Parathyroid adenoma (tissue), 2 donors: ENCODE measurements at regions not wholly inside any gene's neighbourhood (a gene's known extent, or its start where the extent isn't known, plus 50 kb on each side); places are given as distances from the start of the nearest gene placed in this dataset.

Source experiments
- H2AFZ ChIP-seq: fragments of 300-600 bp; sonication (generic); one replicate; pipeline ENCODE4 v1.7.0; 2017; ENCODE audit warnings: antibody characterized with exemption, mild to moderate bottlenecking
- H3K27ac ChIP-seq: fragments of 300-600 bp; sonication (generic); one replicate; pipeline ENCODE4 v1.7.0; 2017
- H3K27me3 ChIP-seq: fragments of 300-600 bp; sonication (generic); one replicate; pipeline ENCODE4 v1.7.0; 2017; ENCODE audit warnings: low read length; ENCODE audit not compliant: control insufficient read depth, insufficient read depth
- H3K36me3 ChIP-seq: fragments of 300-600 bp; sonication (generic); one replicate; pipeline ENCODE4 v1.7.0; 2017; ENCODE audit warnings: low read length; ENCODE audit not compliant: control insufficient read depth, insufficient read depth
- H3K4me1 ChIP-seq: fragments of 300-600 bp; sonication (generic); one replicate; pipeline ENCODE4 v1.7.0; 2017; ENCODE audit warnings: control low read depth
- H3K4me2 ChIP-seq: fragments of 300-600 bp; sonication (generic); one replicate; pipeline ENCODE4 v1.7.0; 2017; ENCODE audit warnings: low read length
- H3K4me3 ChIP-seq: fragments of 300-600 bp; sonication (generic); one replicate; pipeline ENCODE4 v1.7.0; 2017; ENCODE audit warnings: low read depth, low read length
- H3K79me2 ChIP-seq: fragments of 300-600 bp; sonication (generic); one replicate; pipeline ENCODE4 v1.7.0; 2017; ENCODE audit warnings: control low read depth
- H3K9ac ChIP-seq: fragments of 300-600 bp; sonication (generic); one replicate; pipeline ENCODE4 v1.7.0; 2017; ENCODE audit warnings: mild to moderate bottlenecking
- H3K9me3 ChIP-seq: fragments of 300-600 bp; sonication (generic); one replicate; pipeline ENCODE4 v1.7.0; 2017; ENCODE audit warnings: low read length; ENCODE audit not compliant: control insufficient read depth
- TF ChIP-seq, protein P1 (sequence below): fragments of 300-600 bp; sonication (generic); IDR thresholded peaks from one replicate; pipeline ENCODE4 v1.7.0; 2017; ENCODE audit warnings: antibody characterized with exemption, mild to moderate bottlenecking
- donor health status: primary hyperparathyroidism.

DNA sequence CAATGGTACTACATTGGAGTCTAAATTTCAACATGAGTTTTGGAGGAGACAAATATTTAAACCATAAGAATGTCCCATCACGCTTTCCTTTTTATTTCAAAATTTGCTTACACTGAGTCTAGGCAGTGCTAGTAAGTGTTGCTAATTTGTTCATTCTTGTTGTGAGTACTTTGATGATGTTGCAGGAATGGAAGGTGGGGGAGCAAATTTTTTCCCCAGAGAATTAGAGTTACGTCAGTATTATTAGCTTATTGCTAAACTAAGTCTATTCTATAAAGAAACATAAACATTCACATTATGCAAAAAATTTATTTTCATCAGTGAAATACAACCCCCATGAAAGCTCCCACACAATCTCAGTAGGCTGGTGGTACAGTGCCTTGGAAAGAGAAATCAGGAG lies 88.0 kb downstream of the BLID start:
- Histone ChIP-seq H3K79me2 (no peaks in the 10 kb centered on the region), H3K4me3 (no peak overlapping the region), H3K4me2 (no peak overlapping the region), H3K9me3 (no peaks in the 10 kb centered on the region), H3K36me3 (no peaks in the 10 kb centered on the region), H3K27me3 (no peaks in the 10 kb centered on the region), H2AFZ (no peak overlapping the region), H3K4me1 (no peaks in the 10 kb centered on the region), H3K9ac (no peak overlapping the region), H3K27ac (no peak overlapping the region)
- TF ChIP-seq, protein P1, sequence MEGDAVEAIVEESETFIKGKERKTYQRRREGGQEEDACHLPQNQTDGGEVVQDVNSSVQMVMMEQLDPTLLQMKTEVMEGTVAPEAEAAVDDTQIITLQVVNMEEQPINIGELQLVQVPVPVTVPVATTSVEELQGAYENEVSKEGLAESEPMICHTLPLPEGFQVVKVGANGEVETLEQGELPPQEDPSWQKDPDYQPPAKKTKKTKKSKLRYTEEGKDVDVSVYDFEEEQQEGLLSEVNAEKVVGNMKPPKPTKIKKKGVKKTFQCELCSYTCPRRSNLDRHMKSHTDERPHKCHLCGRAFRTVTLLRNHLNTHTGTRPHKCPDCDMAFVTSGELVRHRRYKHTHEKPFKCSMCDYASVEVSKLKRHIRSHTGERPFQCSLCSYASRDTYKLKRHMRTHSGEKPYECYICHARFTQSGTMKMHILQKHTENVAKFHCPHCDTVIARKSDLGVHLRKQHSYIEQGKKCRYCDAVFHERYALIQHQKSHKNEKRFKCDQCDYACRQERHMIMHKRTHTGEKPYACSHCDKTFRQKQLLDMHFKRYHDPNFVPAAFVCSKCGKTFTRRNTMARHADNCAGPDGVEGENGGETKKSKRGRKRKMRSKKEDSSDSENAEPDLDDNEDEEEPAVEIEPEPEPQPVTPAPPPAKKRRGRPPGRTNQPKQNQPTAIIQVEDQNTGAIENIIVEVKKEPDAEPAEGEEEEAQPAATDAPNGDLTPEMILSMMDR = no peak

DNA sequence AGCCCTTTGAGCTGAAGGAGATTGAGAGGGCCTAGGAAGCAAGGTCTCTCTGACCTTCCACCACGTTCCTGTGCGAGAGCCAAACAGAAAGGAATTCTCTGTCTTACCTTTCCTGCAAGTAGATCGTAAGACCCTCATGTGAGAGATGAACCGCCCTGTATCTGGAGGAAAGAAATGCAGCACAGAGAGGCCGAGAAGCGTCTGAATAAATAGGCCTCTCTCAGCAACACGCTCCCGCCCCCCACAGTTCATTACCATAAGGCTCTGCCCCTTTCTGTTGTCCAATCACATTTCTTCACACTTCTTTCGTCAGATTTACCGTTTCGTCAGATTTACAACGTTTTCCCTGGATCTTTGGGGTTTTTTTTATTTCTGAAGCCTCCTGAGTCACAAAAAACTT lies 90.3 kb downstream of the BLID start:
- Histone ChIP-seq H3K27ac (no peak overlapping the region), H3K9ac (no peak overlapping the region), H3K27me3 (no peaks in the 10 kb centered on the region), H3K4me3 (no peak overlapping the region), H3K79me2 (no peaks in the 10 kb centered on the region), H3K9me3 (no peaks in the 10 kb centered on the region), H3K4me1 (no peaks in the 10 kb centered on the region), H3K36me3 (no peaks in the 10 kb centered on the region), H2AFZ (no peak overlapping the region), H3K4me2 (no peak overlapping the region)
- TF ChIP-seq, protein P1 = no peak

DNA sequence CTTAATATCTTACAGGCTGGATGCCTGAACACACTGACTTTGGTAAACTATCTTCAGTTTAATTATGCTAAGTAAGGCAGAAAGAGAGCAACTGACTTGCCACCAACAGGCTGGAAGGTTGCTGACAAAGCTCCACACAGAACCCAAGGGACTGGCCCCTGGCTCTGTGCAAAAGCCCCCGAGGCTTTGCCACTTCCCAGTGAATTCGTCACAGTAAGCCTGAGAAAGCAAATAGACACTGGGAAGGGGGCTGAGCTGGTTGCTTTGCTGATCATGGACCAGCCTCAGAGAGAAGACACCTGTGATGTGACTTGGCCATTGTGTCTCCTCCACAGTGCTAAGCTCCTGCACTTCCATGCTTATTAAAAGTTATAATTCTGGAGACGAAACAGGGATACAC lies 91.7 kb downstream of the BLID start:
- H3K27me3 ChIP-seq = no peaks in the 10 kb centered on the region
- TF ChIP-seq, protein P1 = no peak
- no peaks in the 10 kb centered on the region for H3K79me2 ChIP-seq
- H3K27ac ChIP-seq = no peak overlapping the region
- H2AFZ ChIP-seq = no peak overlapping the region
- no peaks in the 10 kb centered on the region for H3K9me3 ChIP-seq
- no peaks in the 10 kb centered on the region for H3K4me1 ChIP-seq
- H3K4me3 ChIP-seq = no peak overlapping the region
- no peak overlapping the region for H3K9ac ChIP-seq
- H3K36me3 ChIP-seq = no peaks in the 10 kb centered on the region
- no peak overlapping the region for H3K4me2 ChIP-seq

DNA sequence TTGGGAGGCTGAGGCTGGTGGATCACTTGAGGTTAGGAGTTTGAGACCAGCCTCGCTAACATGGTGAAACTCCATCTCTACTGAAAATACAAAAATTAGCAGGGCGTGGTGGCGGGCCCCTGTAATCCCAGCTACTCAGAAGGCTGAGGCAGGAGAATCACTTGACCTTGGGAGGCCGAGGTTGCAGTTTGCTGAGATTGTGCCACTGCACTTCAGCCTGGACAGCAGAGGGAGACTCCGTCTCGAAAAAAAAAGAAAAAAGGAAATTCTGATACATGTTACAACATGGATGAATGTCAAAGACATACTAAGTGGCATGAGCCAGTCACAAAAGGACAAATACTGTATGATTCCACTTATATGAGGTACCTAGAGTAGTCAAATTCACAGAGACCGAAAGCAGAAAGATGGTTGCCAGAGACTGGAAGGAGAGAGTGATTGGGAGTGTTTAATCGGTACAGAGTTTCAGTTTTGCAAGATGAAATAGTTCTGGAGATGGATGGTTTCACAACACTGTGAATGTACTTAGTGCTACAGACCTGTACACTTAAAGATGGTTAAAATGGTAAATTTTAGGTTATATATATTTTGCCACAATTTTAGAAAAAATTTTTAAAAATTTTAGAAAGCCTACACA lies 92.3 kb downstream of the BLID start:
- Histone ChIP-seq H3K9me3 (no peaks in the 10 kb centered on the region), H3K79me2 (no peaks in the 10 kb centered on the region), H3K36me3 (no peaks in the 10 kb centered on the region), H3K27me3 (no peaks in the 10 kb centered on the region), H3K27ac (no peak overlapping the region), H3K9ac (no peak overlapping the region), H3K4me3 (no peak overlapping the region), H3K4me1 (no peaks in the 10 kb centered on the region), H3K4me2 (no peak overlapping the region), H2AFZ (no peak overlapping the region)
- TF ChIP-seq, protein P1 = no peak

DNA sequence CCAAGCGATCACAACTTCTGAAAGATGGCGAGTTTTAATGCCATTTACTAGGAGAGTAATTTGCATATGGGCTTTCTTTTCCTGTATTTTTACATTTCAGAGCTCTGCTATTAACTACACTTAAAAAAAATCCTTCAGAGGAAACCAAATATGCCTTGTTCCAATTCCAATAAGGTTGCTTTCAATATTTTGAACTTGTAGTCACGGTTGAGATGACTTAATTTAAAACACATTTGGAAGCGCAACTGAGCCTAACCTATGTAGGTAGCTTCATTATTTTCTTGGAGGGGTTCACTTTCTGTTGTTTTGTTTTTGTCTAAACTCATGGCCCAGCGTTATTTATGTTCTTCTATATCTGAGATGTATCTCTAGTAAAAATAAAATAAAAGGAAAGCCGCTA lies 93.4 kb downstream of the BLID start:
- no peak overlapping the region for H3K27ac ChIP-seq
- H3K27me3 ChIP-seq = no peaks in the 10 kb centered on the region
- no peak overlapping the region for H3K9ac ChIP-seq

More for the DNA sequence above, 93.4 kb downstream of the BLID start:
- TF ChIP-seq, protein P1 = no peak
- H3K4me2 ChIP-seq = no peak overlapping the region
- H2AFZ ChIP-seq = no peak overlapping the region
- H3K79me2 ChIP-seq = no peaks in the 10 kb centered on the region
- H3K4me1 ChIP-seq = no peaks in the 10 kb centered on the region
- no peak overlapping the region for H3K4me3 ChIP-seq
- no peaks in the 10 kb centered on the region for H3K36me3 ChIP-seq
- no peaks in the 10 kb centered on the region for H3K9me3 ChIP-seq
